ENCODE measurements at regions not wholly inside any gene's neighbourhood (a gene's known extent, or its start where the extent isn't known, plus 50 kb on each side); places are given as distances from the start of the nearest gene placed in this dataset.

GRCh38 chr13:80048030-80048429 is 292.9 kb downstream of the SPRY2 start:
- no peak overlapping the region for H3K4me3 ChIP-seq (ENCODE audit: low read depth, low read length)
- no peak for TF ChIP-seq CTCF (IDR thresholded peaks at IDR 0.05; ENCODE audit: low read depth, low read length)

GRCh38 chr13:80047406-80047805 is 293.5 kb downstream of the SPRY2 start:
- no peak overlapping the region for H3K4me3 ChIP-seq (ENCODE audit: low read depth, low read length)
- no peak for TF ChIP-seq CTCF (IDR thresholded peaks at IDR 0.05; ENCODE audit: low read depth, low read length)

GRCh38 chr13:80040981-80041317 is 300.0 kb downstream of the SPRY2 start:
- no peak for TF ChIP-seq CTCF (IDR thresholded peaks at IDR 0.05; ENCODE audit: low read depth, low read length)
- no peak overlapping the region for H3K4me3 ChIP-seq (ENCODE audit: low read depth, low read length)

GRCh38 chr13:80040196-80040980 is 300.5 kb downstream of the SPRY2 start:
- H3K4me3 ChIP-seq (ENCODE audit: low read depth, low read length) = no peak overlapping the region
- TF ChIP-seq CTCF (IDR thresholded peaks at IDR 0.05; ENCODE audit: low read depth, low read length) = no peak

- no peak overlapping the region for H3K4me3 ChIP-seq (ENCODE audit: low read depth, low read length)
- no peak for TF ChIP-seq CTCF (IDR thresholded peaks at IDR 0.05; ENCODE audit: low read depth, low read length)
Measured at GRCh38 chr13:80039000-80039399, 301.9 kb downstream of the SPRY2 start.

- no peak overlapping the region for H3K4me3 ChIP-seq (ENCODE audit: low read depth, low read length)
Measured at GRCh38 chr13:80038371-80038770, 302.6 kb downstream of the SPRY2 start.

More at GRCh38 chr13:80038371-80038770, 302.6 kb downstream of the SPRY2 start:
- no peak for TF ChIP-seq CTCF (IDR thresholded peaks at IDR 0.05; ENCODE audit: low read depth, low read length)

Measured in WI38 (cell line).